Esophagus muscularis mucosa (tissue), 4 donors: ENCODE measurements at regions not wholly inside any gene's neighbourhood (a gene's known extent, or its start where the extent isn't known, plus 50 kb on each side); places are given as distances from the start of the nearest gene placed in this dataset.
A peak's percentile ranks its signal among the peaks of the same experiment; 100 is the strongest.

Experiments
- DNase-seq: peaks from one replicate; pipeline ENCODE4 v3.0.0-alpha.2; 2017; ENCODE audit errors: extremely low spot score
- H3K27ac ChIP-seq, 4 donors: fragments of 200-600 bp; sonication (generic); replicated peaks in 1 of 4; 1 replicate in 3 of 4; 2 replicates in 1 of 4; pipeline ENCODE4 v1.5.1; 2016 to 2019; ENCODE audit warnings: mild to moderate bottlenecking in 1 of 4
- H3K27me3 ChIP-seq, 4 donors: fragments of 200-600 bp; sonication (generic); one replicate each; pipeline versions ENCODE4 v1.5.1 to v1.6.0; 2016 to 2019
- H3K36me3 ChIP-seq, 4 donors: fragments of 200-600 bp; sonication (generic); one replicate each; pipeline ENCODE4 v1.5.1; 2016 to 2019
- H3K4me1 ChIP-seq, 4 donors: fragments of 200-600 bp; sonication (generic); one replicate each; pipeline ENCODE4 v1.5.1; 2016 to 2019
- H3K4me3 ChIP-seq, 4 donors: fragments of 200-600 bp; sonication (generic); 1 replicate in 2 of 4; 2 replicates in 2 of 4; pipeline ENCODE4 v1.5.1; 2016 to 2019; ENCODE audit warnings: mild to moderate bottlenecking in 4 of 4, moderate library complexity in 1 of 4
- H3K9me3 ChIP-seq, 4 donors: fragments of 200-600 bp; sonication (generic); 1 replicate in 3 of 4; 2 replicates in 1 of 4; pipeline ENCODE4 v1.5.1; 2016 to 2019
- EP300 ChIP-seq: sonication (generic); formaldehyde crosslinking; IDR thresholded peaks from one replicate; pipeline ENCODE4 v1.6.1; 2017; ENCODE audit warnings: antibody characterized with exemption
- POLR2A ChIP-seq: fragments of 450-650 bp; IDR thresholded peaks from one replicate; pipeline ENCODE4 v1.6.1; 2017; ENCODE audit warnings: antibody characterized with exemption, moderate library complexity, mild to moderate bottlenecking, low read depth
- POLR2AphosphoS5 ChIP-seq, 2 donors: sonication (generic); formaldehyde crosslinking; IDR thresholded peaks; one replicate each; pipeline ENCODE4 v1.6.1; 2017; ENCODE audit warnings: antibody characterized with exemption in 2 of 2
- WGBS: methylation state at CpG from one replicate; pipeline ENCODE4 v1.1.5; 2018; 5-methylcytosine and 5-hydroxymethylcytosine counted together
- intact Hi-C: fragments of 100-400 bp; cut with DNase I; formaldehyde crosslinking; loops from one replicate; pipeline ENCODE4 v1.15.1; 2023
- TF ChIP-seq, protein P1 (sequence below), 3 experiments: fragments of 200-600 bp in 2 of 3; fragments of 450-650 bp in 1 of 3; sonication (generic) in 2 of 3; IDR thresholded peaks; one replicate each; pipeline ENCODE4 v1.5.1; 2017 to 2019; ENCODE audit warnings: antibody characterized with exemption in 3 of 3, mild to moderate bottlenecking in 2 of 3, moderate library complexity in 1 of 3

DNA sequence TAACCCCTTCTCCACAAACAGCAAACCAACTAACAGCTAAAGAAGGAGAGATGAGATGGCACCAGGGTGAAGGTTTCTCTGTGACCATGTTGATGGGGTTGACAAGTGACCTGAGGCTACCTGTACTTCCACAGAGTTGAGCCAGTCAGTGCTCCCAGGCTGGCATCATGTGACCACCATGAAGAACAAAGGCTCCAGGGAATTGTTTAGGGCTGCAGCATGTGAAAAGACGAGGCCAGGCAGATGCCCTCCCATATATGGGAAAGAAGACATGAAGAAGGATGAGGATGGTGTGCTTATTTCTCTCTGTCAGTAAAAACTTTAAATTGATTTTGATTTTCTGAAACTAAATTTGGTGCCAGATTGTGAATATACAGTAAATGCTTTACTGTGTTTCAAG lies 220.6 kb downstream of the OLFM4 start:
- Histone ChIP-seq H3K9me3 (no peaks in the 10 kb centered on the region), H3K27me3 (peaks cover 0 to 5% (median 0%) of the 10 kb centered on the region in 4 donors), H3K27ac (no peak overlapping the region), H3K36me3 (no peaks in the 10 kb centered on the region), H3K4me1 (no peaks in the 10 kb centered on the region), H3K4me3 (no peak overlapping the region)
- intact Hi-C loops = no loop called here
- no peak for DNase-seq
- WGBS = 60% methylated on average over 1 of the region's 1 CpG
- TF ChIP-seq POLR2A (no peak), POLR2AphosphoS5 (IDR thresholded peaks at IDR 0.05) (no peak), EP300 (no peak)
- TF ChIP-seq, protein P1, sequence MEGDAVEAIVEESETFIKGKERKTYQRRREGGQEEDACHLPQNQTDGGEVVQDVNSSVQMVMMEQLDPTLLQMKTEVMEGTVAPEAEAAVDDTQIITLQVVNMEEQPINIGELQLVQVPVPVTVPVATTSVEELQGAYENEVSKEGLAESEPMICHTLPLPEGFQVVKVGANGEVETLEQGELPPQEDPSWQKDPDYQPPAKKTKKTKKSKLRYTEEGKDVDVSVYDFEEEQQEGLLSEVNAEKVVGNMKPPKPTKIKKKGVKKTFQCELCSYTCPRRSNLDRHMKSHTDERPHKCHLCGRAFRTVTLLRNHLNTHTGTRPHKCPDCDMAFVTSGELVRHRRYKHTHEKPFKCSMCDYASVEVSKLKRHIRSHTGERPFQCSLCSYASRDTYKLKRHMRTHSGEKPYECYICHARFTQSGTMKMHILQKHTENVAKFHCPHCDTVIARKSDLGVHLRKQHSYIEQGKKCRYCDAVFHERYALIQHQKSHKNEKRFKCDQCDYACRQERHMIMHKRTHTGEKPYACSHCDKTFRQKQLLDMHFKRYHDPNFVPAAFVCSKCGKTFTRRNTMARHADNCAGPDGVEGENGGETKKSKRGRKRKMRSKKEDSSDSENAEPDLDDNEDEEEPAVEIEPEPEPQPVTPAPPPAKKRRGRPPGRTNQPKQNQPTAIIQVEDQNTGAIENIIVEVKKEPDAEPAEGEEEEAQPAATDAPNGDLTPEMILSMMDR (IDR thresholded peaks at IDR 0.05) = no peak

DNA sequence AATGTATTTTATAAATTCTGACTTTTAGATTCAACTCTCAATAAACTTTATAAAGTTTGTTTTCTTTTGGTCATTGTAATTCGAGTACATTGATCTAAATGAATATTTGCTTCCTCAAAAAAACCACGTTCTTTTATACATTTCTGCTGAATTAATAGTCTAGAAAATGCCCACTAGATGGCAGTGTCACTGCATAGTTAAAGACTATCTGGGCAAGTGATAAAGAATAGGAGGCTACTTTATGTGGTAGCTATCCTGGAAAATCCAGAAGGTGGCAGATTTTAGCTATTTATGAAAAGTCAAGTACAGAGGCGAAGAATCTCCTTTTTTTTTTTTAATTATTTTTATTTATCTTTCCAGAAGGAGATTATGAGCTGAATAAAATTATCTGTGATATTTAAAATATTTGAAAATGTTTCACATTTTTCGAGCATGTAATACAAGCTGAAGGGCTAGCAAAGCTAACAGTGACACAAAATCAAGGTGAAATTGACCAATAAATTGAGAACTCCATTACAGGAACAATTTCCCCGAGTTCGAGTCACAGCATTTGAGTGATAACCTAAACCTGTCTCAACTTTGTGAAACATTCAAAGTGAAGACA lies 221.8 kb downstream of the OLFM4 start:
- H3K4me3 ChIP-seq = no peak overlapping the region
- peaks cover 0 to under 1% (median 0%) of the 10 kb centered on the region in 4 donors for H3K27me3 ChIP-seq
- H3K9me3 ChIP-seq = no peaks in the 10 kb centered on the region
- TF ChIP-seq POLR2A (no peak), POLR2AphosphoS5 (IDR thresholded peaks at IDR 0.05) (no peak), EP300 (no peak)
- TF ChIP-seq, protein P1 (IDR thresholded peaks at IDR 0.05) = peak; percentile 65 to 80 (median 74)
- no peaks in the 10 kb centered on the region for H3K36me3 ChIP-seq
- no peak overlapping the region for H3K27ac ChIP-seq
- 29% methylated on average over 6 of the region's 6 CpGs for WGBS
- H3K4me1 ChIP-seq = no peaks in the 10 kb centered on the region
- intact Hi-C loops = no loop called here
- DNase-seq = no peak

DNA sequence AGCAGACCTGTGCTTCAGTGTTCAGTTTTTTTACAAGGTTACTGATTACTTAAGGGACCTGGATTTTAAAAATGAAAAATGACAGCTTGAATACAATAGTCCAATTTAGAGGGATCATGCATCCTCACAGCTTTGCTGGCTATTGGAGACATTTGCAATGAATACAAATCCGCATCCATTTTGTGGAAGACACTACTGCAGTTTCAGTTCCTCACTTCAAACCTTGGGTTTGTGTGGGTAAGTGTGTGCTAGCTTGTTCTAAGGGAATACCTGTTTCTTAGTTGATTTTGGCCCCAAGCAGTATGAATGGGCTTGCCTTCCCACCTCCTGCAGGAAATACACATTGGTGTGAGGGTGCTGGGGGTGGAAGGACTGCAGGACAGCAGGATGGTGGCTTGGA lies 222.4 kb downstream of the OLFM4 start:
- WGBS = 75% methylated on average over 1 of the region's 1 CpG

DNA sequence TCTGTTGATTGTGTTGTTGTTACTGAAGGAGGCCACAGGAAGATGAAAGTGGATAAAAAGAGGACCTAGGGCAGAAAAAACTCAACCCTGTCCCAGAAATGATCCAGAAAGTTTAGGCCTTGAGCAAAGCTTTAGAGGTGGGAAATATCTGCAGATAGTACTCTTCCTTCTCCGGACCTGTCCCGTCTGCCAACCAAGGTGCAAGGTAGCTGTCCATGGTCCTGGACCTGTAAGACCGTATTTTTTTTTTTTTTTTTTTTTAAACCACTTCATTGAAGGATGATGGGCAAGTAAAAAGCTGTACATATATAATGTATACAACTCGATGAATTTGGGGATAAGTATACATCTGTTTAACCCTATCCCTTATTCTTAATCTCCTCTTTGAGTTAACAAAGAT lies 225.9 kb downstream of the OLFM4 start:
- intact Hi-C loops = no loop called here
- no peak overlapping the region for H3K4me3 ChIP-seq
- no peaks in the 10 kb centered on the region for H3K9me3 ChIP-seq
- no peaks in the 10 kb centered on the region for H3K36me3 ChIP-seq
- H3K27ac ChIP-seq = no peak overlapping the region
- H3K27me3 ChIP-seq = peaks cover 0 to 23% (median 0%) of the 10 kb centered on the region in 4 donors
- DNase-seq = no peak
- TF ChIP-seq POLR2A = no peak
- TF ChIP-seq EP300 = no peak
- TF ChIP-seq, protein P1 (IDR thresholded peaks at IDR 0.05) = no peak
- TF ChIP-seq POLR2AphosphoS5 (IDR thresholded peaks at IDR 0.05) = no peak
- WGBS = 19% methylated on average over 4 of the region's 4 CpGs
- no peaks in the 10 kb centered on the region for H3K4me1 ChIP-seq

More for the DNA sequence above, 222.4 kb downstream of the OLFM4 start:
- Histone ChIP-seq H3K27me3 (peaks cover 0 to 6% (median 0%) of the 10 kb centered on the region in 4 donors), H3K36me3 (no peaks in the 10 kb centered on the region), H3K4me1 (no peaks in the 10 kb centered on the region), H3K4me3 (no peak overlapping the region), H3K27ac (no peak overlapping the region), H3K9me3 (no peaks in the 10 kb centered on the region)
- intact Hi-C loops = no loop called here
- no peak for TF ChIP-seq POLR2AphosphoS5 (IDR thresholded peaks at IDR 0.05)
- no peak for TF ChIP-seq EP300
- TF ChIP-seq, protein P1 (IDR thresholded peaks at IDR 0.05) = no peak
- no peak for TF ChIP-seq POLR2A
- no peak for DNase-seq

DNA sequence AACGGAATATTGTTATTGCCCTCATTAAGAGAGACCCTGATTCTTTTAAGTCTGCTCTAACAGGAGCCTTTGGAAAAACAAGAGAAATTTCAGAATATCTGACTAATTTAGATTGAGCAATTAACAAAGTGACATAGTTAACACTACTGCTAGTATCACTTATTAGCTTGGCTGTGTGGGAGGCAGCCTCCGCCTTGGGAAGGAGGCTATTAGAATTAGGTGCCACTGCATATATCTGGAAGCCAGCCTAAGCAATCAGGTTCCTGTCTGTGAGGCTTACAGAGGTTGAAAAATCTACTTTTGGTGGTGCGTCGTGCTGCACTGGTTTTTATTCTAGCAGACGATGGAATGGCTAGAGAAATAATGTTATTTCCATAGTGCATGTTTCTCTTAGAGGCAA lies 227.2 kb downstream of the OLFM4 start:
- intact Hi-C loops = no loop called here
- WGBS = 73% methylated on average over 5 of the region's 5 CpGs

More for the DNA sequence above, 227.2 kb downstream of the OLFM4 start:
- Histone ChIP-seq H3K36me3 (no peaks in the 10 kb centered on the region), H3K4me3 (no peak overlapping the region), H3K27me3 (peaks cover 0 to 36% (median 0%) of the 10 kb centered on the region in 4 donors), H3K27ac (no peak overlapping the region), H3K4me1 (no peaks in the 10 kb centered on the region), H3K9me3 (no peaks in the 10 kb centered on the region)
- DNase-seq = no peak
- TF ChIP-seq EP300 (no peak), POLR2AphosphoS5 (IDR thresholded peaks at IDR 0.05) (no peak), POLR2A (no peak)
- TF ChIP-seq, protein P1 (IDR thresholded peaks at IDR 0.05) = no peak
